ENCODE measurements at regions not wholly inside any gene's neighbourhood (a gene's known extent, or its start where the extent isn't known, plus 50 kb on each side); places are given as distances from the start of the nearest gene placed in this dataset.

DNA sequence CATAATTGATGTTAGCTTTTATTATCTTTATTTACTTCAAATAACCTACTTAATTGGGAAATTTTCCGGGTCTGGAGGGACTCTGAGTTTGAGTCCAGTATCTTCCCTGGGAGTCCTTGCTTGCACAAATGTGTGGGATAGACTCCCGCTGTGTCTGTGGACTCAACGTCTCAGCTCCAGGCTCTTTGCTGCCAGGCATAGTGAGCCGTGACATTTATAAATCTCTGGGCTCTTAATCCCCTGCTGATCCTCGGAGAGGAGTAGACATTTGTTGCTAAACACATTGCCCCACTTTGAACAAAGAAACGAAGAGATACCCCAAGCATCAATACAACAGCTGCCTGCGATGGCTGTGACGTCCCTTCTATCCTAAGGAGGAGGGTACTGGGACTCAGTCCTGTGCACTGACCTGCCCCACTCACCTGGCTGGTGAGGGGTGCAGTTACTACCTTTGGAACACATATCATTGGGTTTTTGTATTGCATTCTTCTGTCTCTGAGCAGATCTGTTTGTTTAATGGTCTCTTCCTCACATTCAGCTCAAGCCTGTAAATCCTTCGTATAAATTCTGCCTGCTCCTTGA, 316.9 kb downstream of the HAPSTR1 start:
- no peak overlapping the region for H3K9ac ChIP-seq (ENCODE audit: low read depth, low read length, poor library complexity, severe bottlenecking)
- no peak overlapping the region for H3K4me2 ChIP-seq (ENCODE audit: low read depth, low read length, poor library complexity, severe bottlenecking)
- H2AFZ ChIP-seq (ENCODE audit: low read length), result no peak overlapping the region
- H3K79me2 ChIP-seq (ENCODE audit: insufficient read depth, low read length), result no peaks in the 10 kb centered on the region
- H3K4me1 ChIP-seq (ENCODE audit: insufficient read depth, low read length, poor library complexity, severe bottlenecking), result no peaks in the 10 kb centered on the region
- H3K27me3 ChIP-seq (ENCODE audit: insufficient read depth, low read length, poor library complexity, severe bottlenecking), result no peaks in the 10 kb centered on the region
- no peak for TF ChIP-seq EZH2phosphoT487 (IDR thresholded peaks at IDR 0.05; ENCODE audit: borderline replicate concordance)
- TF ChIP-seq, protein P1, sequence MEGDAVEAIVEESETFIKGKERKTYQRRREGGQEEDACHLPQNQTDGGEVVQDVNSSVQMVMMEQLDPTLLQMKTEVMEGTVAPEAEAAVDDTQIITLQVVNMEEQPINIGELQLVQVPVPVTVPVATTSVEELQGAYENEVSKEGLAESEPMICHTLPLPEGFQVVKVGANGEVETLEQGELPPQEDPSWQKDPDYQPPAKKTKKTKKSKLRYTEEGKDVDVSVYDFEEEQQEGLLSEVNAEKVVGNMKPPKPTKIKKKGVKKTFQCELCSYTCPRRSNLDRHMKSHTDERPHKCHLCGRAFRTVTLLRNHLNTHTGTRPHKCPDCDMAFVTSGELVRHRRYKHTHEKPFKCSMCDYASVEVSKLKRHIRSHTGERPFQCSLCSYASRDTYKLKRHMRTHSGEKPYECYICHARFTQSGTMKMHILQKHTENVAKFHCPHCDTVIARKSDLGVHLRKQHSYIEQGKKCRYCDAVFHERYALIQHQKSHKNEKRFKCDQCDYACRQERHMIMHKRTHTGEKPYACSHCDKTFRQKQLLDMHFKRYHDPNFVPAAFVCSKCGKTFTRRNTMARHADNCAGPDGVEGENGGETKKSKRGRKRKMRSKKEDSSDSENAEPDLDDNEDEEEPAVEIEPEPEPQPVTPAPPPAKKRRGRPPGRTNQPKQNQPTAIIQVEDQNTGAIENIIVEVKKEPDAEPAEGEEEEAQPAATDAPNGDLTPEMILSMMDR (conservative IDR thresholded peaks at IDR 0.05; ENCODE audit: low read length), result no peak
- no peaks in the 10 kb centered on the region for H3F3A ChIP-seq (ENCODE audit: low read depth)
- no peaks in the 10 kb centered on the region for H3K9me2 ChIP-seq (replicated peaks; ENCODE audit: low read depth, low read length)
- H3K4me3 ChIP-seq (ENCODE audit: low read length, poor library complexity, severe bottlenecking), result no peak overlapping the region
- H3K9me3 ChIP-seq (ENCODE audit: insufficient read depth, low read depth, low read length), result no peaks in the 10 kb centered on the region
- H3K36me3 ChIP-seq (ENCODE audit: insufficient read depth, low read length), result no peaks in the 10 kb centered on the region
- H4K20me1 ChIP-seq (ENCODE audit: insufficient read depth, low read length, poor library complexity, severe bottlenecking), result no peaks in the 10 kb centered on the region

DNA sequence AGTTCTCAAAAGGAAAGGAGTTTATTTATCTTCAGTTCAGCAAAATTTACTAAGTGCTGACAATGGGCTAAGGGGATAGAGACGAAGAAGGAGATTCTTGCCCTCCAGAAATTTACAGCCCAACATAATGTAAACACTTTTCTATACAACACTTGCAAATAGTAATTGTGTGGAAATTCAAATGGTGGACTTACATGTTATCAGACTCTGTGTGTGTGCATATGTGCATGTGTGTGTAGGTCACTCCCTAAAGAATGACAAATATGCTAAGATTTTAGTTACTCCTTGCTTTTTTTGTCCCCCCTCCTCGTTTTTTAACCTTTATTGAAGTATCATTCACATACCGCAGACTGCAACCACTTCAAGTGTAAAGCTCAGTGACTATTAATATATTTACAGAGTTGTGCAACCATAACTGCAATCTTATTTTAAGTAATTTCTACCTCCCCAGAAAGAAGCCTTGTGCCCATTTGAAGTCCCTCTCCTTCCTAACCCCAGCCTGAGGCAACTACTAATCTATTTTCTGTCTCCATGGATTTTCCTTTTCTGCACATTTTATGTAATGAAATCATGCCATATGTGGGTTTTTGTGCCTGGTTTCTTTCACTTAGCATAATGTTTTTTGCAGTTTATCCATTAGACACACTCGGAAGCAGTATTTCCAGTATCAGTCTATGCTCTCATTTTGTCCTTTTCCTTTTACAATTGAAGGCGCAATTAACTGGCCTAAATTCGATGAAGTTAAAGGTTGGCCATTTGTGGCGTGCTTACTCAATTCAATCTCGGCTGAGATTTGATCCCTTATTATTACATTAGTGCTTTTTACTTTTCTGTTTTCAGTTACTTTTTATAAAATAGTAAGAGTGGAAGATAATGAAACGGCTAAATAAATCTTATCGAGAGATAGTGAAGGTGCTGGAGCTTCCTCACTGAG, 318.4 kb downstream of the HAPSTR1 start:
- H3K27me3 ChIP-seq (ENCODE audit: insufficient read depth, low read length, poor library complexity, severe bottlenecking), result no peaks in the 10 kb centered on the region
- no peak overlapping the region for H3K4me3 ChIP-seq (ENCODE audit: low read length, poor library complexity, severe bottlenecking)
- no peaks in the 10 kb centered on the region for H3K9me2 ChIP-seq (replicated peaks; ENCODE audit: low read depth, low read length)
- H2AFZ ChIP-seq (ENCODE audit: low read length), result no peak overlapping the region
- no peak overlapping the region for H3K9ac ChIP-seq (ENCODE audit: low read depth, low read length, poor library complexity, severe bottlenecking)
- H3K9me3 ChIP-seq (ENCODE audit: insufficient read depth, low read depth, low read length), result no peaks in the 10 kb centered on the region
- TF ChIP-seq EZH2phosphoT487 (IDR thresholded peaks at IDR 0.05; ENCODE audit: borderline replicate concordance), result no peak
- TF ChIP-seq, protein P1 (conservative IDR thresholded peaks at IDR 0.05; ENCODE audit: low read length), result no peak
- no peaks in the 10 kb centered on the region for H3K79me2 ChIP-seq (ENCODE audit: insufficient read depth, low read length)
- no peaks in the 10 kb centered on the region for H3K36me3 ChIP-seq (ENCODE audit: insufficient read depth, low read length)
- H3K4me1 ChIP-seq (ENCODE audit: insufficient read depth, low read length, poor library complexity, severe bottlenecking), result no peaks in the 10 kb centered on the region
- no peaks in the 10 kb centered on the region for H3F3A ChIP-seq (ENCODE audit: low read depth)
- no peak overlapping the region for H3K4me2 ChIP-seq (ENCODE audit: low read depth, low read length, poor library complexity, severe bottlenecking)
- H4K20me1 ChIP-seq (ENCODE audit: insufficient read depth, low read length, poor library complexity, severe bottlenecking), result no peaks in the 10 kb centered on the region

DNA sequence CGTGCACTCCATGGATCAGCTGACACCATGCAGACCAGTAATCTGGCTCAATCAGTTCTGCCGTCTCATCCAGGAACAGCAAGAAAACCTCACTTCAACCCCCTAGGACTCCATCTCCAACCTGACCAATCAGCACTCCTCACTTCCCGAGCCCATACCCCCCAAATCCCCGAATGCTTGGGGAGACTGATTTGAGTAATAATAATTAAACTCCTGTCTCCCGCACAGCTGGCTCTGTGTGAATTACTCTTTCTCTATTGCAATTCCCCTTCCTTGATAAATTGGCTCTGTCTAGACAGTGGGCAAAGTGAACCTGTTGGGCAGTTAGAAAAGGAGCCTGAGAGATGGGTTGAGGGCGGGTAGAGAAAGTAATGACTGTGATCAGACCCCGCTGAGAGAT, 320.0 kb downstream of the HAPSTR1 start:
- H3K79me2 ChIP-seq (ENCODE audit: insufficient read depth, low read length), result no peaks in the 10 kb centered on the region
- H3K9ac ChIP-seq (ENCODE audit: low read depth, low read length, poor library complexity, severe bottlenecking), result no peak overlapping the region
- H3K9me2 ChIP-seq (replicated peaks; ENCODE audit: low read depth, low read length), result no peaks in the 10 kb centered on the region
- no peaks in the 10 kb centered on the region for H3K27me3 ChIP-seq (ENCODE audit: insufficient read depth, low read length, poor library complexity, severe bottlenecking)
- TF ChIP-seq, protein P1 (conservative IDR thresholded peaks at IDR 0.05; ENCODE audit: low read length), result no peak
- no peak for TF ChIP-seq EZH2phosphoT487 (IDR thresholded peaks at IDR 0.05; ENCODE audit: borderline replicate concordance)
- H2AFZ ChIP-seq (ENCODE audit: low read length), result no peak overlapping the region
- H3K9me3 ChIP-seq (ENCODE audit: insufficient read depth, low read depth, low read length), result no peaks in the 10 kb centered on the region
- no peaks in the 10 kb centered on the region for H3K4me1 ChIP-seq (ENCODE audit: insufficient read depth, low read length, poor library complexity, severe bottlenecking)
- H3F3A ChIP-seq (ENCODE audit: low read depth), result no peaks in the 10 kb centered on the region
- no peaks in the 10 kb centered on the region for H4K20me1 ChIP-seq (ENCODE audit: insufficient read depth, low read length, poor library complexity, severe bottlenecking)
- no peak overlapping the region for H3K4me2 ChIP-seq (ENCODE audit: low read depth, low read length, poor library complexity, severe bottlenecking)
- no peaks in the 10 kb centered on the region for H3K36me3 ChIP-seq (ENCODE audit: insufficient read depth, low read length)
- no peak overlapping the region for H3K4me3 ChIP-seq (ENCODE audit: low read length, poor library complexity, severe bottlenecking)
